H1 (cell line): ENCODE measurements at regions not wholly inside any gene's neighbourhood (a gene's known extent, or its start where the extent isn't known, plus 50 kb on each side); places are given as distances from the start of the nearest gene placed in this dataset.

Experiments used
- CTCF ChIA-PET: fragments of 300-600 bp; sonication (Branson Sonifier 250); formaldehyde crosslinking; loops from one replicate; lab custom pipeline; 2021; ENCODE audit not compliant: partially characterized antibody; lab: Charles Lee
- POLR2A ChIA-PET: fragments of 300-600 bp; sonication (Branson Sonifier 250); formaldehyde crosslinking; loops from one replicate; lab custom pipeline; 2021; ENCODE audit warnings: inconsistent platforms; ENCODE audit not compliant: partially characterized antibody; lab: Charles Lee
- DNase-seq, 2 experiments: peaks; one replicate each; pipeline versions ENCODE4 v3.0.0 to v3.0.0-alpha.2; 2010 to 2022; ENCODE audit warnings: low spot score in 2 of 2, low read depth in 1 of 2, mixed read lengths in 1 of 2
- FAIRE-seq: peaks from 2 replicates; lab custom pipeline; 2011; peaks lifted over from hg19 to GRCh38; lab: Jason Lieb, UNC
- H2AFZ ChIP-seq: 2 replicates; pipeline ENCODE4 v1.8.1; 2012; ENCODE audit warnings: low read length, inconsistent platforms
- H2AK5ac ChIP-seq: 2 replicates; pipeline ENCODE4 v1.6.1; 2013; ENCODE audit warnings: low read depth, low read length
- H2BK120ac ChIP-seq: replicated peaks from 2 replicates; pipeline ENCODE3; 2013; ENCODE audit warnings: low read depth, low read length, inconsistent platforms
- H2BK12ac ChIP-seq: 2 replicates; pipeline ENCODE4 v1.6.1; 2013; ENCODE audit warnings: low read depth, low read length
- H2BK15ac ChIP-seq: 2 replicates; pipeline ENCODE4 v1.6.1; 2013; ENCODE audit warnings: low read length
- H2BK20ac ChIP-seq: 2 replicates; pipeline ENCODE4 v1.6.1; 2013; ENCODE audit warnings: low read length
- H2BK5ac ChIP-seq: 2 replicates; pipeline ENCODE4 v1.6.1; 2013; ENCODE audit warnings: low read depth, low read length
- H3K14ac ChIP-seq: 2 replicates; pipeline ENCODE4 v1.6.1; 2013; ENCODE audit warnings: inconsistent platforms; ENCODE audit not compliant: insufficient read length
- H3K18ac ChIP-seq: 2 replicates; pipeline ENCODE4 v1.6.1; 2013; ENCODE audit warnings: low read length; ENCODE audit errors: extremely low read depth
- H3K23ac ChIP-seq: 2 replicates; pipeline ENCODE4 v1.6.1; 2013; ENCODE audit warnings: inconsistent platforms; ENCODE audit not compliant: insufficient read length
- H3K23me2 ChIP-seq: 2 replicates; pipeline ENCODE4 v1.6.1; 2013; ENCODE audit warnings: low read depth, low read length
- H3K27ac ChIP-seq: 2 replicates; pipeline ENCODE4 v1.6.1; 2011; ENCODE audit warnings: low read depth, low read length, inconsistent platforms
- H3K27me3 ChIP-seq, 4 experiments: replicated peaks in 1 of 4; 1 replicate in 1 of 4; 2 replicates in 3 of 4; pipeline versions ENCODE4 v1.6.1 to v1.8.1; 2011 to 2013; ENCODE audit warnings: low read length in 3 of 4, mild to moderate bottlenecking in 3 of 4, inconsistent platforms in 2 of 4, mixed read lengths in 2 of 4, moderate library complexity in 1 of 4; ENCODE audit not compliant: control insufficient read depth in 3 of 4, insufficient read depth in 3 of 4; ENCODE audit errors: extremely low read depth in 1 of 4
- H3K36me3 ChIP-seq, 4 experiments: 2 replicates each; pipeline versions ENCODE4 v1.6.1 to v1.8.1; 2011 to 2013; ENCODE audit warnings: mild to moderate bottlenecking in 4 of 4, low read length in 3 of 4, moderate library complexity in 2 of 4, control low read depth in 1 of 4, inconsistent platforms in 1 of 4; ENCODE audit not compliant: insufficient read depth in 4 of 4, control insufficient read depth in 2 of 4
- H3K4ac ChIP-seq: replicated peaks from 2 replicates; pipeline ENCODE3; 2013; ENCODE audit warnings: low read length, low read depth, mixed read lengths, inconsistent platforms; ENCODE audit not compliant: insufficient read length
- H3K4me1 ChIP-seq, 4 experiments: replicated peaks in 1 of 4; 1 replicate in 1 of 4; 2 replicates in 3 of 4; pipeline versions ENCODE4 v1.6.1 to v1.8.1; 2011 to 2013; ENCODE audit warnings: low read length in 3 of 4, inconsistent platforms in 2 of 4, mixed read lengths in 1 of 4; ENCODE audit not compliant: insufficient read depth in 4 of 4, control insufficient read depth in 3 of 4
- H3K4me2 ChIP-seq, 2 experiments: 2 replicates each; pipeline versions ENCODE4 v1.6.1 to v1.8.1; 2011 to 2013; ENCODE audit warnings: low read depth in 2 of 2, low read length in 2 of 2, control low read depth in 1 of 2, inconsistent platforms in 1 of 2, mild to moderate bottlenecking in 1 of 2; ENCODE audit not compliant: insufficient read depth in 1 of 2
- H3K4me3 ChIP-seq, 4 experiments: fragments of 200-600, 300-600 bp in 1 of 4; sonication (generic), shearing (Covaris generic), sonication (Bioruptor Twin) in 1 of 4; 2 replicates each; pipeline versions ENCODE4 v1.5.1 to v1.8.1; 2011 to 2016; ENCODE audit warnings: low read length in 4 of 4, low read depth in 3 of 4, control low read depth in 2 of 4, inconsistent platforms in 2 of 4, mild to moderate bottlenecking in 2 of 4, mixed read lengths in 1 of 4, moderate library complexity in 1 of 4; ENCODE audit not compliant: insufficient read depth in 2 of 4; ENCODE audit errors: extremely low read depth in 1 of 4
- H3K56ac ChIP-seq: replicated peaks from 2 replicates; pipeline ENCODE3; 2013; ENCODE audit warnings: low read depth, mild to moderate bottlenecking, mixed read lengths, low read length, inconsistent platforms; ENCODE audit not compliant: insufficient read length
- H3K79me1 ChIP-seq: 2 replicates; pipeline ENCODE4 v1.6.1; 2013; ENCODE audit warnings: low read depth, low read length, control low read depth
- H3K79me2 ChIP-seq, 2 experiments: 2 replicates each; pipeline versions ENCODE4 v1.6.1 to v1.8.1; 2012 to 2013; ENCODE audit warnings: low read length in 2 of 2, mild to moderate bottlenecking in 2 of 2, inconsistent platforms in 1 of 2; ENCODE audit not compliant: insufficient read depth in 2 of 2, control insufficient read depth in 1 of 2
- H3K9ac ChIP-seq, 4 experiments: replicated peaks in 1 of 4; 1 replicate in 1 of 4; 2 replicates in 3 of 4; pipeline versions ENCODE4 v1.6.1 to v1.8.1; 2011 to 2013; ENCODE audit warnings: low read depth in 3 of 4, low read length in 3 of 4, control low read depth in 2 of 4, mild to moderate bottlenecking in 2 of 4, moderate library complexity in 2 of 4, inconsistent platforms in 1 of 4; ENCODE audit errors: extremely low read depth in 1 of 4
- H3K9me3 ChIP-seq, 2 experiments: 2 replicates each; pipeline versions ENCODE4 v1.6.1 to v1.8.1; 2012 to 2013; ENCODE audit warnings: mild to moderate bottlenecking in 2 of 2, moderate library complexity in 2 of 2, control low read depth in 1 of 2, inconsistent platforms in 1 of 2, low read depth in 1 of 2, low read length in 1 of 2, mixed read lengths in 1 of 2; ENCODE audit not compliant: insufficient read depth in 2 of 2
- H4K20me1 ChIP-seq, 2 experiments: replicated peaks in 1 of 2; 2 replicates each; pipeline versions ENCODE3 to v1.8.1; 2011 to 2013; ENCODE audit warnings: inconsistent platforms in 2 of 2, low read length in 2 of 2, mild to moderate bottlenecking in 1 of 2; ENCODE audit not compliant: insufficient read depth in 2 of 2, control insufficient read depth in 1 of 2
- H4K5ac ChIP-seq: 2 replicates; pipeline ENCODE4 v1.6.1; 2013; ENCODE audit warnings: low read length, low read depth, mixed read lengths, inconsistent platforms; ENCODE audit not compliant: insufficient read length
- H4K8ac ChIP-seq: 2 replicates; pipeline ENCODE4 v1.8.0; 2013; ENCODE audit warnings: mild to moderate bottlenecking, moderate library complexity, low read length, inconsistent platforms; ENCODE audit not compliant: insufficient read depth; ENCODE audit errors: extremely low read depth
- H4K91ac ChIP-seq: replicated peaks from 2 replicates; pipeline ENCODE3; 2013; ENCODE audit warnings: low read length, mixed read lengths, inconsistent platforms; ENCODE audit not compliant: insufficient read length
- ASH2L ChIP-seq: fragments of 200-600, 300-600 bp; sonication (generic); IDR thresholded peaks from one replicate; pipeline ENCODE4 v1.7.1; 2017; ENCODE audit warnings: low read length
- BCL11A ChIP-seq, 2 experiments: IDR thresholded peaks; one replicate each; pipeline ENCODE4 v1.6.1; 2011; ENCODE audit warnings: low read depth in 2 of 2, low read length in 2 of 2, mild to moderate bottlenecking in 2 of 2
- HDAC2 ChIP-seq, 2 experiments: fragments of 300-600 bp in 1 of 2; sonication (generic) in 1 of 2; IDR thresholded peaks; 2 replicates each; pipeline ENCODE4 v1.6.1; 2011 to 2012; ENCODE audit warnings: low read depth in 2 of 2, low read length in 2 of 2, mild to moderate bottlenecking in 2 of 2, moderate library complexity in 2 of 2, borderline replicate concordance in 1 of 2, inconsistent platforms in 1 of 2
- HDAC6 ChIP-seq: IDR thresholded peaks from one replicate; pipeline ENCODE4 v1.7.1; 2012; ENCODE audit warnings: low read depth, mild to moderate bottlenecking, inconsistent platforms, low read length, moderate library complexity
- RFX5 ChIP-seq: IDR thresholded peaks from 2 replicates; pipeline ENCODE4 v1.6.1; 2011; ENCODE audit warnings: low read depth, low read length, improper control_type of control experiment, borderline replicate concordance
- SIRT6 ChIP-seq: IDR thresholded peaks from one replicate; pipeline ENCODE4 v1.7.1; 2012; ENCODE audit warnings: low read length, inconsistent platforms
- YY1 ChIP-seq: IDR thresholded peaks from 2 replicates; pipeline ENCODE4 v1.6.1; 2011; ENCODE audit warnings: low read depth, mild to moderate bottlenecking, low read length
- ZNF274 ChIP-seq: IDR thresholded peaks from 2 replicates; pipeline ENCODE4 v1.7.0; 2012; ENCODE audit warnings: low read length, borderline replicate concordance; ENCODE audit errors: extremely low read depth
- WGBS, 2 experiments: shearing (Covaris generic) in 1 of 2; methylation state at CpG; one replicate each; pipeline versions ENCODE4 v1.1.6 to v1.1.7; 2013 to 2015; ENCODE audit warnings: low lambda C conversion rate in 2 of 2, mixed read lengths in 2 of 2, inconsistent platforms in 1 of 2, low coverage in 1 of 2, missing lambda C conversion rate in 1 of 2; ENCODE audit not compliant: insufficient replicate concordance in 2 of 2, insufficient coverage in 1 of 2, insufficient read length in 1 of 2; ENCODE audit errors: extremely low coverage in 1 of 2, missing lambda C conversion rate in 1 of 2; 5-methylcytosine and 5-hydroxymethylcytosine counted together

DNA sequence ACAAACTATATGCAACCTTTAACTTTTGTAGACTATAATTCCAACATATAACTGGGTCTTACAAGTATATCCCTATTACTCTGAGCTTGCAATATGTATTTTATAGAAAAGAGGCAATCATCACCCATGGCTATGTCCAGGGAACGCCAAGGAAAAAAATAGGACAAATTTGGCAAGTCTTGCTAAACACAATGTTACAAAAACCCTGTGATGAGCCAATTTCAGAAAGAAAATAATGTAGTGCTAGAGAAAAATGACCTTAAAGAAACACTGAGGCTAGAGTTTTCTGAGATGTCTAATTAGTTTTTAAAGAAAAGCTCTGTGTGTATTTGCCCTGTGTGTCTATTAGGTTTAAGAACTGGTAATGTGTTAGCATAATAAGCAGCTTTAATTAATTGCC lies 68.0 kb upstream of the FREM2 start:
- 81% methylated on average over 1 of the region's 1 CpG; no CpG with 5 or more reads in 1 of the 2 experiments for WGBS, 2 experiments
- Histone ChIP-seq H2AFZ (no peak overlapping the region), H4K20me1 (no peaks in the 10 kb centered on the region)

More for the DNA sequence above, 68.0 kb upstream of the FREM2 start:
- Histone ChIP-seq H3K56ac (no peak overlapping the region), H3K27ac (no peak overlapping the region), H2BK15ac (no peak overlapping the region), H2BK120ac (no peak overlapping the region), H2BK20ac (no peak overlapping the region), H3K23ac (no peak overlapping the region), H4K5ac (no peak overlapping the region), H3K4me2 (no peak overlapping the region), H3K23me2 (no peaks in the 10 kb centered on the region), H3K9ac (no peak overlapping the region), H3K4ac (no peak overlapping the region), H2BK5ac (no peak overlapping the region), H3K79me1 (no peaks in the 10 kb centered on the region), H4K91ac (no peak overlapping the region), H3K14ac (no peak overlapping the region), H3K4me1 (peaks cover 0 to 1% (median 0%) of the 10 kb centered on the region in 4 experiments; a peak in 1 of 7 replicates), H4K8ac (no peak overlapping the region), H3K79me2 (no peaks in the 10 kb centered on the region), H3K18ac (no peak overlapping the region), H3K9me3 (no peaks in the 10 kb centered on the region), H2BK12ac (no peak overlapping the region), H3K36me3 (no peaks in the 10 kb centered on the region), H3K27me3 (no peaks in the 10 kb centered on the region), H2AK5ac (no peak overlapping the region), H3K4me3 (no peak overlapping the region)
- TF ChIP-seq BCL11A (IDR thresholded peaks at IDR 0.05; ENCODE audit: low read depth in 2 of 2, low read length in 2 of 2) (no peak), ZNF274 (no peak), RFX5 (no peak), ASH2L (no peak), HDAC2 (IDR thresholded peaks at IDR 0.05; ENCODE audit: borderline replicate concordance in 1 of 2, low read depth in 2 of 2, low read length in 2 of 2) (no peak), YY1 (no peak), HDAC6 (no peak), SIRT6 (no peak)
- no peak for DNase-seq
- ChIA-PET CTCF (interaction anchor here (1.7 kb wide), 1 partner anchor 23 kb away, joined by 8 read pairs; no protein-coding TSS in a partner anchor), POLR2A (no interaction called here)
- no peak for FAIRE-seq
